Neural progenitor cell (in vitro differentiated cells): ENCODE measurements at regions not wholly inside any gene's neighbourhood (a gene's known extent, or its start where the extent isn't known, plus 50 kb on each side); places are given as distances from the start of the nearest gene placed in this dataset.

ENCODE experiments used
- DNase-seq: peaks from one replicate; pipeline ENCODE4 v3.0.0-alpha.2; 2016; ENCODE audit warnings: low spot score
- H2AFZ ChIP-seq: fragments of 200-600 bp; sonication (generic); replicated peaks from 2 replicates; pipeline ENCODE4 v1.6.1; 2016; ENCODE audit warnings: antibody characterized with exemption
- H3F3A ChIP-seq: fragments of 200-600 bp; sonication (generic); 2 replicates; pipeline ENCODE4 v1.6.1; 2016; ENCODE audit warnings: antibody characterized with exemption, low read depth
- H3K27ac ChIP-seq: fragments of 200-600 bp; sonication (generic); 2 replicates; pipeline ENCODE4 v1.5.1; 2016; ENCODE audit warnings: mild to moderate bottlenecking
- H3K27me3 ChIP-seq: fragments of 200-600 bp; sonication (generic); 2 replicates; pipeline ENCODE4 v1.6.1; 2016; ENCODE audit warnings: mild to moderate bottlenecking, moderate library complexity
- H3K36me3 ChIP-seq: fragments of 200-600 bp; sonication (generic); 2 replicates; pipeline ENCODE4 v1.5.1; 2016
- H3K4me1 ChIP-seq: fragments of 200-600 bp; sonication (generic); 2 replicates; pipeline ENCODE4 v1.6.1; 2016; ENCODE audit warnings: mixed run types
- H3K4me2 ChIP-seq: fragments of 200-600 bp; sonication (generic); 2 replicates; pipeline ENCODE4 v1.6.1; 2016
- H3K4me3 ChIP-seq: fragments of 200-600 bp; sonication (generic); 2 replicates; pipeline ENCODE4 v1.5.1; 2016
- H3K79me2 ChIP-seq: fragments of 200-600 bp; sonication (generic); 2 replicates; pipeline ENCODE4 v1.6.1; 2016; ENCODE audit warnings: low read depth
- H3K9ac ChIP-seq: fragments of 200-600 bp; sonication (generic); 2 replicates; pipeline ENCODE4 v1.6.1; 2016
- H3K9me3 ChIP-seq: fragments of 200-600 bp; sonication (generic); 2 replicates; pipeline ENCODE4 v1.5.1; 2016; ENCODE audit warnings: low read depth
- H4K20me1 ChIP-seq: fragments of 200-600 bp; sonication (generic); 2 replicates; pipeline ENCODE4 v1.6.1; 2016; ENCODE audit warnings: low read depth
- H3K27ac Mint-ChIP-seq: 3 replicates; pipeline ENCODE4 v1.8.0; 2021; ENCODE audit warnings: mixed read lengths
- H3K27me3 Mint-ChIP-seq: 2 replicates; pipeline ENCODE4 v1.8.0; 2022; ENCODE audit warnings: low read depth, mild to moderate bottlenecking, inconsistent platforms, moderate library complexity, mixed read lengths; ENCODE audit not compliant: insufficient read depth
- H3K36me3 Mint-ChIP-seq: 3 replicates; pipeline ENCODE4 v1.8.0; 2021; ENCODE audit warnings: mixed read lengths
- H3K4me1 Mint-ChIP-seq: 3 replicates; pipeline ENCODE4 v1.8.0; 2021; ENCODE audit warnings: mixed read lengths
- H3K4me3 Mint-ChIP-seq: 3 replicates; pipeline ENCODE4 v1.8.0; 2021; ENCODE audit warnings: mild to moderate bottlenecking, moderate library complexity, mixed read lengths
- H3K9me3 Mint-ChIP-seq: 3 replicates; pipeline ENCODE4 v1.8.0; 2020; ENCODE audit warnings: mixed read lengths
- CTCF ChIP-seq: fragments of 200-600 bp; sonication (generic); IDR thresholded peaks from 2 replicates; pipeline ENCODE4 v1.5.1; 2017; ENCODE audit warnings: antibody characterized with exemption, mild to moderate bottlenecking
- EZH2 ChIP-seq: fragments of 200-600 bp; sonication (generic); IDR thresholded peaks from 2 replicates; pipeline ENCODE4 v1.6.1; 2017; ENCODE audit warnings: antibody characterized with exemption, mild to moderate bottlenecking, moderate library complexity
- EZH2phosphoT487 ChIP-seq: fragments of 200-600 bp; sonication (generic); IDR thresholded peaks from 2 replicates; pipeline ENCODE4 v1.6.1; 2017; ENCODE audit warnings: antibody characterized with exemption

DNA sequence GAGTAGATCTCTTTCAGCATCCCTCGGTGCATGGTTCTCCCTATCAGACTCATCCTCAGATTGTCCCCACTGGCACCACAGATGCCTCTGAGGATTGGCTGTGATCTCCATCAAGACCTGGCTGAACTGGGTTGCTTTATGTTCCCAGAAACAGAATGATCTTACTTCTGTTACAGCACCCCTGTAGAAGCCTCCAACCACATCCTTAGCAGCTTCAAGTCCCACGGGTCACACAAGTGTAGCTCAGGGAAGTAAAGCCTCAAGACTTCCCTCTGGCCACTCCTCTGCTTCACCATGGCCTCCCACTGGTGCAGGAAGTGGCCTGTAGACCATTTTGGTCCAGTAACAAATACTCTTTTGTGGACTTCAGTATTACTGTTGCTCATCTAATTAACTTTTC lies 566.4 kb upstream of the SUCLG2 start:
- Histone ChIP-seq H3K27me3 (no peaks in the 10 kb centered on the region), H3K9me3 (no peaks in the 10 kb centered on the region), H3F3A (no peaks in the 10 kb centered on the region), H3K4me2 (no peak overlapping the region), H3K79me2 (no peaks in the 10 kb centered on the region), H2AFZ (no peak overlapping the region), H3K4me1 (no peaks in the 10 kb centered on the region), H4K20me1 (no peaks in the 10 kb centered on the region), H3K4me3 (no peak overlapping the region), H3K36me3 (no peaks in the 10 kb centered on the region), H3K9ac (no peak overlapping the region), H3K27ac (no peak overlapping the region)
- no peak for DNase-seq
- H3K9me3 Mint-ChIP-seq: no peaks in the 10 kb centered on the region
- no peak overlapping the region for H3K4me3 Mint-ChIP-seq
- no peak for TF ChIP-seq EZH2phosphoT487
- no peaks in the 10 kb centered on the region for H3K4me1 Mint-ChIP-seq
- H3K27me3 Mint-ChIP-seq: no peaks in the 10 kb centered on the region
- no peaks in the 10 kb centered on the region for H3K36me3 Mint-ChIP-seq
- H3K27ac Mint-ChIP-seq: no peak overlapping the region

DNA sequence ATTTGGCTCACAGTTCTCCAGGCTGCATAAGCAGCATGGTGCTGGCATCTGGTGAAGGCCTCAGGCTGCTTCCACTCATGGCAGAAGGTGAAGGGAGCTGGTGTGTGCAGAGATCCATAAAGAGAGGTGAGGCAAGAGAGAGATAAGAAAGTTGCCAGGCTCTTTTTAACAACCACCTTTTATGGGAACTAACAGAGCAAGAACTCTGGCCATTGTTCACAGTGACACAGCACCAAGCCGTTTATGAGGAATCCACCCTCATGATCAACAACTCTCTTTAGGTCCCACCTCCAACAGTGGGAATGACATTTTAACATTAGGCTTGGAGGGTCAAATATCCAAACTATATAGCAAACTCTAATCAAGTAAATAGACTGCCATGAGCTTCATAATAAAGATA lies 557.2 kb upstream of the SUCLG2 start:
- H3K36me3 ChIP-seq: no peaks in the 10 kb centered on the region
- H3K9ac ChIP-seq: no peak overlapping the region
- no peak overlapping the region for H3K27ac ChIP-seq
- Mint-ChIP-seq H3K4me3 (no peak overlapping the region), H3K36me3 (no peaks in the 10 kb centered on the region), H3K9me3 (no peaks in the 10 kb centered on the region), H3K27me3 (no peaks in the 10 kb centered on the region), H3K27ac (no peak overlapping the region), H3K4me1 (no peaks in the 10 kb centered on the region)
- no peaks in the 10 kb centered on the region for H3K79me2 ChIP-seq
- H3F3A ChIP-seq: no peaks in the 10 kb centered on the region
- H2AFZ ChIP-seq: no peak overlapping the region
- H4K20me1 ChIP-seq: no peaks in the 10 kb centered on the region
- no peaks in the 10 kb centered on the region for H3K27me3 ChIP-seq
- TF ChIP-seq EZH2: no peak
- TF ChIP-seq CTCF: no peak
- TF ChIP-seq EZH2phosphoT487: no peak
- H3K4me1 ChIP-seq: no peaks in the 10 kb centered on the region
- no peak for DNase-seq
- H3K4me2 ChIP-seq: no peak overlapping the region
- H3K9me3 ChIP-seq: no peaks in the 10 kb centered on the region
- H3K4me3 ChIP-seq: no peak overlapping the region

- no peak overlapping the region for H2AFZ ChIP-seq
- H3K4me1 Mint-ChIP-seq: no peaks in the 10 kb centered on the region
- H3K27me3 Mint-ChIP-seq: no peaks in the 10 kb centered on the region
- no peaks in the 10 kb centered on the region for H3K36me3 ChIP-seq
- no peaks in the 10 kb centered on the region for H4K20me1 ChIP-seq
- H3K4me1 ChIP-seq: no peaks in the 10 kb centered on the region
- H3F3A ChIP-seq: no peaks in the 10 kb centered on the region
- no peak overlapping the region for H3K4me3 ChIP-seq
- no peak overlapping the region for H3K27ac Mint-ChIP-seq
- H3K4me2 ChIP-seq: no peak overlapping the region
- no peaks in the 10 kb centered on the region for H3K9me3 ChIP-seq
- DNase-seq: no peak
- H3K27me3 ChIP-seq: no peaks in the 10 kb centered on the region
- TF ChIP-seq EZH2 (no peak), CTCF (no peak), EZH2phosphoT487 (no peak)
- no peak overlapping the region for H3K4me3 Mint-ChIP-seq
- H3K9ac ChIP-seq: no peak overlapping the region
- H3K9me3 Mint-ChIP-seq: no peaks in the 10 kb centered on the region
- H3K27ac ChIP-seq: no peak overlapping the region
- H3K79me2 ChIP-seq: no peaks in the 10 kb centered on the region
- no peaks in the 10 kb centered on the region for H3K36me3 Mint-ChIP-seq
Measured at GRCh38 chr3:68210635-68211034, 556.2 kb upstream of the SUCLG2 start.

DNA sequence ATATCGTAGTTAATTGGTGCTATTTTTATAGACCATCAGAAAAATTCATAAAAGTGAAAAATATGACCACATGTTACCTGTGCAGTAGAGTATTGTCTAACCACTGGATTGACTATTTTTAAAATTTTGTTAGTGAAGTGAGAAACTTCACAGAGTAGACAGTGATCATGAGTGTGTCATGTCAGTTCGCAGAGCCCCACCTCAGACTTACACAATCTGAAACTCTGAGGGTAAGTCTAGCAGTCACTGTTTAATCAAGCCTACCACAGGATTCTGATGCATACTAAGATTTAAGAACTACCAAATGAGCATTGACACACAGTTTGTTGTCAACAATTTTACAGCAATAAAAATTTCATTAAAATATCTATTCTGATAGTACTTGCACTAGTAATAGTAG lies 552.9 kb upstream of the SUCLG2 start:
- H3K36me3 Mint-ChIP-seq: no peaks in the 10 kb centered on the region
- no peaks in the 10 kb centered on the region for H3K9me3 ChIP-seq
- H3K27me3 ChIP-seq: no peaks in the 10 kb centered on the region
- no peak for TF ChIP-seq EZH2
- no peak for TF ChIP-seq CTCF
- TF ChIP-seq EZH2phosphoT487: no peak
- no peak overlapping the region for H3K9ac ChIP-seq
- no peak overlapping the region for H3K27ac ChIP-seq
- H3K4me3 ChIP-seq: no peak overlapping the region
- no peaks in the 10 kb centered on the region for H3K27me3 Mint-ChIP-seq
- no peaks in the 10 kb centered on the region for H3K36me3 ChIP-seq
- H3K4me1 Mint-ChIP-seq: no peaks in the 10 kb centered on the region
- H3K4me3 Mint-ChIP-seq: no peak overlapping the region
- H3K27ac Mint-ChIP-seq: no peak overlapping the region
- no peaks in the 10 kb centered on the region for H3K79me2 ChIP-seq
- H3K4me2 ChIP-seq: no peak overlapping the region
- H3K4me1 ChIP-seq: no peaks in the 10 kb centered on the region
- H3F3A ChIP-seq: no peaks in the 10 kb centered on the region
- DNase-seq: no peak
- H2AFZ ChIP-seq: no peak overlapping the region
- H4K20me1 ChIP-seq: no peaks in the 10 kb centered on the region
- H3K9me3 Mint-ChIP-seq: no peaks in the 10 kb centered on the region
